Upper lobe of right lung (tissue), 1 donor: ENCODE measurements at regions not wholly inside any gene's neighbourhood (a gene's known extent, or its start where the extent isn't known, plus 50 kb on each side); places are given as distances from the start of the nearest gene placed in this dataset.

ENCODE experiments used
- ATAC-seq: fragments of 200-7000 bp; cut with Tn5 transposase; one replicate; pipeline ENCODE4 v1.9.1; 2020; ENCODE audit warnings: mild to moderate bottlenecking, moderate library complexity
- DNase-seq: peaks from one replicate; pipeline ENCODE4 v3.0.0-alpha.2; 2020
- H3K27ac ChIP-seq: fragments of 200-600 bp; one replicate; pipeline ENCODE4 v1.8.0; 2022
- H3K27me3 ChIP-seq: fragments of 200-600 bp; one replicate; pipeline ENCODE4 v1.8.0; 2022; ENCODE audit warnings: mild to moderate bottlenecking
- H3K36me3 ChIP-seq: fragments of 200-600 bp; one replicate; pipeline ENCODE4 v1.8.0; 2022
- H3K4me1 ChIP-seq: fragments of 200-600 bp; one replicate; pipeline ENCODE4 v1.8.0; 2022
- H3K4me3 ChIP-seq: fragments of 200-600 bp; one replicate; pipeline ENCODE4 v1.8.0; 2022; ENCODE audit warnings: mild to moderate bottlenecking
- H3K9me3 ChIP-seq: fragments of 200-600 bp; one replicate; pipeline ENCODE4 v1.8.0; 2022
- CTCF ChIP-seq: fragments of 200-600 bp; IDR thresholded peaks from one replicate; pipeline ENCODE4 v1.8.0; 2022; ENCODE audit warnings: antibody characterized with exemption
- intact Hi-C: fragments of 100-400 bp; cut with DNase I; formaldehyde crosslinking; loops from one replicate; pipeline ENCODE4 v1.11.0; 2022
- donor health status: DM: no; HTN: yes; CAD: no; lungs with severe emphysema.

- no peaks in the 10 kb centered on the region for H3K36me3 ChIP-seq
- no peak overlapping the region for H3K27ac ChIP-seq
- ATAC-seq, result no peak
- intact Hi-C loops, result no loop called here
- DNase-seq, result no peak
- H3K27me3 ChIP-seq, result no peaks in the 10 kb centered on the region
- no peaks in the 10 kb centered on the region for H3K9me3 ChIP-seq
- H3K4me1 ChIP-seq, result no peaks in the 10 kb centered on the region
- no peak for TF ChIP-seq CTCF
- no peak overlapping the region for H3K4me3 ChIP-seq
Measured at GRCh38 chr4:138650929-138651448, 364.6 kb upstream of the NOCT start.

- H3K4me1 ChIP-seq, result no peaks in the 10 kb centered on the region
- H3K27me3 ChIP-seq, result no peaks in the 10 kb centered on the region
- ATAC-seq, result no peak
- intact Hi-C loops, result no loop called here
- no peak for TF ChIP-seq CTCF
- no peaks in the 10 kb centered on the region for H3K36me3 ChIP-seq
- no peaks in the 10 kb centered on the region for H3K9me3 ChIP-seq
- no peak overlapping the region for H3K4me3 ChIP-seq
- no peak overlapping the region for H3K27ac ChIP-seq
- DNase-seq, result no peak
Measured at GRCh38 chr4:138650495-138650894, 365.1 kb upstream of the NOCT start.

GRCh38 chr4:138647433-138647832 is 368.1 kb upstream of the NOCT start:
- DNase-seq (no peak), ATAC-seq (no peak)
- Histone ChIP-seq H3K36me3 (no peaks in the 10 kb centered on the region), H3K27me3 (no peaks in the 10 kb centered on the region), H3K4me3 (no peak overlapping the region), H3K4me1 (no peaks in the 10 kb centered on the region), H3K9me3 (no peaks in the 10 kb centered on the region), H3K27ac (no peak overlapping the region)
- intact Hi-C loops, result no loop called here
- no peak for TF ChIP-seq CTCF

- intact Hi-C loops, result no loop called here
- H3K4me3 ChIP-seq, result no peak overlapping the region
- no peak for TF ChIP-seq CTCF
- no peaks in the 10 kb centered on the region for H3K27me3 ChIP-seq
- no peaks in the 10 kb centered on the region for H3K9me3 ChIP-seq
- ATAC-seq (no peak), DNase-seq (no peak)
- no peaks in the 10 kb centered on the region for H3K36me3 ChIP-seq
- H3K27ac ChIP-seq, result no peak overlapping the region
- H3K4me1 ChIP-seq, result no peaks in the 10 kb centered on the region
Measured at GRCh38 chr4:138646383-138646782, 369.2 kb upstream of the NOCT start.

GRCh38 chr4:138645289-138645688 is 370.3 kb upstream of the NOCT start:
- ATAC-seq, result no peak
- H3K27ac ChIP-seq, result no peak overlapping the region
- no peaks in the 10 kb centered on the region for H3K9me3 ChIP-seq
- no peaks in the 10 kb centered on the region for H3K36me3 ChIP-seq
- DNase-seq, result no peak
- no peaks in the 10 kb centered on the region for H3K27me3 ChIP-seq
- no peaks in the 10 kb centered on the region for H3K4me1 ChIP-seq
- no peak for TF ChIP-seq CTCF
- no peak overlapping the region for H3K4me3 ChIP-seq
- intact Hi-C loops, result no loop called here

GRCh38 chr4:138644322-138644721 is 371.3 kb upstream of the NOCT start:
- intact Hi-C loops, result no loop called here
- Histone ChIP-seq H3K4me3 (no peak overlapping the region), H3K9me3 (no peaks in the 10 kb centered on the region), H3K27me3 (no peaks in the 10 kb centered on the region), H3K36me3 (no peaks in the 10 kb centered on the region), H3K27ac (no peak overlapping the region), H3K4me1 (no peaks in the 10 kb centered on the region)
- no peak for TF ChIP-seq CTCF
- DNase-seq (no peak), ATAC-seq (no peak)
